ENCODE measurements at regions not wholly inside any gene's neighbourhood (a gene's known extent, or its start where the extent isn't known, plus 50 kb on each side); places are given as distances from the start of the nearest gene placed in this dataset.

DNA sequence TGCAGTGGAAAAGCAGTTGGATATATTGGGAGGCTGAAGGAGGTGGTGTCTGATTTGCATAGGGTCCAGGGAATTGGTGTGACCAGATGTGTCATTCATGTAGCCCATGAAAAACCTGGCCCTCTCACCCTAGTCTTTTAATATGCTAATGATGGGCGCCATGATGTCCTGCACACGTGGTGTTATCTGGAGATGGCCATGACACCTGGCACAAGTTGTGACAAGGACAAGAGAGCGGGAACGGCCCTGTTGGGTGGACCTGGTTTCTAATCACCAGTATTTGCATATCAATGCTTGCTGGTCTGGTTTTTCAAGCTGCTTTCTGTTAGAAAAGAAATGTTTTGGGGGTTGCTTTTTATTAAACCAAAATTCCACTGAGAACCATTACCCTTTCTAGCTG is 87.4 kb downstream of the ZXDA start:
- TF ChIP-seq POLR2A (IDR thresholded peaks at IDR 0.05) = no peak
- TF ChIP-seq, protein P1, sequence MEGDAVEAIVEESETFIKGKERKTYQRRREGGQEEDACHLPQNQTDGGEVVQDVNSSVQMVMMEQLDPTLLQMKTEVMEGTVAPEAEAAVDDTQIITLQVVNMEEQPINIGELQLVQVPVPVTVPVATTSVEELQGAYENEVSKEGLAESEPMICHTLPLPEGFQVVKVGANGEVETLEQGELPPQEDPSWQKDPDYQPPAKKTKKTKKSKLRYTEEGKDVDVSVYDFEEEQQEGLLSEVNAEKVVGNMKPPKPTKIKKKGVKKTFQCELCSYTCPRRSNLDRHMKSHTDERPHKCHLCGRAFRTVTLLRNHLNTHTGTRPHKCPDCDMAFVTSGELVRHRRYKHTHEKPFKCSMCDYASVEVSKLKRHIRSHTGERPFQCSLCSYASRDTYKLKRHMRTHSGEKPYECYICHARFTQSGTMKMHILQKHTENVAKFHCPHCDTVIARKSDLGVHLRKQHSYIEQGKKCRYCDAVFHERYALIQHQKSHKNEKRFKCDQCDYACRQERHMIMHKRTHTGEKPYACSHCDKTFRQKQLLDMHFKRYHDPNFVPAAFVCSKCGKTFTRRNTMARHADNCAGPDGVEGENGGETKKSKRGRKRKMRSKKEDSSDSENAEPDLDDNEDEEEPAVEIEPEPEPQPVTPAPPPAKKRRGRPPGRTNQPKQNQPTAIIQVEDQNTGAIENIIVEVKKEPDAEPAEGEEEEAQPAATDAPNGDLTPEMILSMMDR (IDR thresholded peaks at IDR 0.05) = no peak

Measured in uterus (tissue), 2 donors.